ENCODE measurements at regions not wholly inside any gene's neighbourhood (a gene's known extent, or its start where the extent isn't known, plus 50 kb on each side); places are given as distances from the start of the nearest gene placed in this dataset.

GRCh38 chr10:107623292-107623691 lies 458.8 kb upstream of the SORCS1 start:
- no peak for DNase-seq

- no peak for DNase-seq
Measured at GRCh38 chr10:107619139-107619538, 454.6 kb upstream of the SORCS1 start.

- DNase-seq = no peak
Measured at GRCh38 chr10:107618504-107618994, 454.0 kb upstream of the SORCS1 start.

GRCh38 chr10:107616463-107617410 lies 452.2 kb upstream of the SORCS1 start:
- no peak for DNase-seq

- no peak for DNase-seq
Measured at GRCh38 chr10:107616031-107616430, 451.5 kb upstream of the SORCS1 start.

- no peak for DNase-seq
Measured at GRCh38 chr10:107614939-107615685, 450.6 kb upstream of the SORCS1 start.

- DNase-seq = no peak
Measured at GRCh38 chr10:107611115-107611514, 446.6 kb upstream of the SORCS1 start.

GRCh38 chr10:107589081-107589480 lies 424.6 kb upstream of the SORCS1 start:
- no peak for DNase-seq

GRCh38 chr10:107585630-107586029 lies 421.1 kb upstream of the SORCS1 start:
- no peak for DNase-seq

GRCh38 chr10:107583974-107584373 lies 419.5 kb upstream of the SORCS1 start:
- DNase-seq = no peak

- DNase-seq = no peak
Measured at GRCh38 chr10:107579970-107580369, 415.5 kb upstream of the SORCS1 start.

GRCh38 chr10:107577221-107577620 lies 412.7 kb upstream of the SORCS1 start:
- no peak for DNase-seq

GRCh38 chr10:107576746-107577145 lies 412.2 kb upstream of the SORCS1 start:
- no peak for DNase-seq

- no peak for DNase-seq
Measured at GRCh38 chr10:107565014-107565413, 400.5 kb upstream of the SORCS1 start.

GRCh38 chr10:107561136-107561650 lies 396.7 kb upstream of the SORCS1 start:
- DNase-seq = no peak

GRCh38 chr10:107557916-107558315 lies 393.4 kb upstream of the SORCS1 start:
- no peak for DNase-seq

GRCh38 chr10:107554333-107554732 lies 389.8 kb upstream of the SORCS1 start:
- DNase-seq = no peak

GRCh38 chr10:107553470-107553869 lies 389.0 kb upstream of the SORCS1 start:
- DNase-seq = no peak

- no peak for DNase-seq
Measured at GRCh38 chr10:107552963-107553362, 388.5 kb upstream of the SORCS1 start.

GRCh38 chr10:107548301-107548700 lies 383.8 kb upstream of the SORCS1 start:
- no peak for DNase-seq

- no peak for DNase-seq
Measured at GRCh38 chr10:107546986-107547385, 382.5 kb upstream of the SORCS1 start.

- DNase-seq = no peak
Measured at GRCh38 chr10:107546284-107546683, 381.8 kb upstream of the SORCS1 start.

GRCh38 chr10:107545717-107546116 lies 381.2 kb upstream of the SORCS1 start:
- DNase-seq = no peak

Data from CD4-positive, alpha-beta T cell treated with Interleukin-21 for 1 hour (primary cell).